ENCODE measurements at regions not wholly inside any gene's neighbourhood (a gene's known extent, or its start where the extent isn't known, plus 50 kb on each side); places are given as distances from the start of the nearest gene placed in this dataset.
"Not testable (repeated sequence)": the region's sequence is repeated elsewhere in the genome, so short reads cannot be mapped to it uniquely, and the experiment has no call there.

GRCh38 chrX:41009850-41010846 lies 75.1 kb upstream of the USP9X start:
- peak; percentile 6 to 47 for DNase-seq

- DNase-seq, result no peak
Observed at GRCh38 chrX:41014776-41015360, 70.4 kb upstream of the USP9X start.

GRCh38 chrX:41017785-41018184 lies 67.5 kb upstream of the USP9X start:
- DNase-seq, result not testable (repeated sequence)

- not testable (repeated sequence) for DNase-seq
Observed at GRCh38 chrX:41018391-41019040, 66.7 kb upstream of the USP9X start.

GRCh38 chrX:41019041-41019392 lies 66.2 kb upstream of the USP9X start:
- no peak for DNase-seq

- peak in 1 of 2 experiments; percentile 14 for DNase-seq
Observed at GRCh38 chrX:41022566-41022965, 62.7 kb upstream of the USP9X start.

GRCh38 chrX:41023098-41023497 lies 62.1 kb upstream of the USP9X start:
- no peak for DNase-seq

- DNase-seq, result not testable (repeated sequence)
Observed at GRCh38 chrX:41024335-41024734, 60.9 kb upstream of the USP9X start.

GRCh38 chrX:41024755-41025154 lies 60.5 kb upstream of the USP9X start:
- DNase-seq, result no peak

GRCh38 chrX:41025926-41026701 lies 59.1 kb upstream of the USP9X start:
- DNase-seq, result no peak

- DNase-seq, result no peak
Observed at GRCh38 chrX:41026702-41027078, 58.6 kb upstream of the USP9X start.

GRCh38 chrX:41029332-41029731 lies 55.9 kb upstream of the USP9X start:
- no peak for DNase-seq

- no peak for DNase-seq
Observed at GRCh38 chrX:41031256-41031967, 53.8 kb upstream of the USP9X start.

- no peak for DNase-seq
Observed at GRCh38 chrX:41033299-41033698, 51.9 kb upstream of the USP9X start.

- DNase-seq, result not testable (repeated sequence)
Observed at GRCh38 chrX:41034902-41035301, 50.3 kb upstream of the USP9X start.

Measured in SW 1271 (cell line).